Epithelial cell of esophagus (primary cell): ENCODE measurements at regions not wholly inside any gene's neighbourhood (a gene's known extent, or its start where the extent isn't known, plus 50 kb on each side); places are given as distances from the start of the nearest gene placed in this dataset.
A peak's percentile ranks its signal among the peaks of the same experiment; 100 is the strongest.

ENCODE experiments used
- DNase-seq: peaks from one replicate; pipeline ENCODE4 v3.0.0; 2010; ENCODE audit warnings: low read depth
- H3K4me3 ChIP-seq: 2 replicates; pipeline ENCODE4 v1.5.1; 2011; ENCODE audit warnings: mild to moderate bottlenecking, low read length, control low read depth
- TF ChIP-seq, protein P1 (sequence below): IDR thresholded peaks from 2 replicates; pipeline ENCODE4 v1.5.1; 2011; ENCODE audit warnings: low read depth, mild to moderate bottlenecking, low read length, control low read depth, inconsistent platforms; ENCODE audit not compliant: insufficient read depth; ENCODE audit errors: missing control alignments

DNA sequence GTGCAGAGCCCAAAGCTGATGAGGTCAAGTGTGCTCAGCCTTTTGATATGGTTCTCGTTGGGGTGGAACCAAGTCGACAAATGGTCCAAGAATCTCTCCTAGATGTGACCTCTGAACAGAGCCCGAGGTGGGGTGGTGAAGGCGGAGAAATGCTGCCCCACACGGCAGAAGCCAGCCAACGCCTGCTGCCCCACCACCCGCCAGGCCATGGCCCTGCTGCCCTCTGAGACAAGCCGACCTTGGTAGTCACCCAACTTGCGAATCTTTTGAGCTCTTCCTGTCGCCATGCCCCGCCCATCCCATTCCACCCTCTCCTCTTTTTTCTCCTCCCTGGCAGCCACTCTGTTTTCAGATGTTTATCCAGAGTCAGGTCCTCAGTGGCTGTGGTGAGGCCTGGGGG is 91.5 kb upstream of the EGFLAM start:
- no peak overlapping the region for H3K4me3 ChIP-seq
- TF ChIP-seq, protein P1, sequence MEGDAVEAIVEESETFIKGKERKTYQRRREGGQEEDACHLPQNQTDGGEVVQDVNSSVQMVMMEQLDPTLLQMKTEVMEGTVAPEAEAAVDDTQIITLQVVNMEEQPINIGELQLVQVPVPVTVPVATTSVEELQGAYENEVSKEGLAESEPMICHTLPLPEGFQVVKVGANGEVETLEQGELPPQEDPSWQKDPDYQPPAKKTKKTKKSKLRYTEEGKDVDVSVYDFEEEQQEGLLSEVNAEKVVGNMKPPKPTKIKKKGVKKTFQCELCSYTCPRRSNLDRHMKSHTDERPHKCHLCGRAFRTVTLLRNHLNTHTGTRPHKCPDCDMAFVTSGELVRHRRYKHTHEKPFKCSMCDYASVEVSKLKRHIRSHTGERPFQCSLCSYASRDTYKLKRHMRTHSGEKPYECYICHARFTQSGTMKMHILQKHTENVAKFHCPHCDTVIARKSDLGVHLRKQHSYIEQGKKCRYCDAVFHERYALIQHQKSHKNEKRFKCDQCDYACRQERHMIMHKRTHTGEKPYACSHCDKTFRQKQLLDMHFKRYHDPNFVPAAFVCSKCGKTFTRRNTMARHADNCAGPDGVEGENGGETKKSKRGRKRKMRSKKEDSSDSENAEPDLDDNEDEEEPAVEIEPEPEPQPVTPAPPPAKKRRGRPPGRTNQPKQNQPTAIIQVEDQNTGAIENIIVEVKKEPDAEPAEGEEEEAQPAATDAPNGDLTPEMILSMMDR, result no peak
- DNase-seq, result no peak

DNA sequence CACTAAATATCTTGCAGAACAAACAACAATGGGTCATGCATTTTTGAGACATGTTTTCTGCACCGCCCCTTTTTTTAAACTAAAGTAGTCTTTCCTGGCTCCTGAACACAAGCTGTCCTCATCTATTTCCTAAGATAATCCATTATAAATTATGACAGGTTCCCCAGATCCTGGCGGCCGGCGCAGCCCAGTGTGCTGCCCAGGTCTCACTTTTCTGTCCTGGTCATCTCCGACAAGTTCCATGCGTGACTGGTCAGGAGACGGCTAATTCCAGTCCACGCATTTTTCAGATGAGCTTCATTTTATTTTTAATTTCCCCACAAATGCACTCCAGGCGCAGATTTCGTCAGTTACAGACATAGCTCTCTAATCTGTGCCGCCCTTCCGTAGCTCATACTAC is 92.9 kb upstream of the EGFLAM start:
- no peak for DNase-seq
- no peak overlapping the region for H3K4me3 ChIP-seq
- TF ChIP-seq, protein P1, result no peak

DNA sequence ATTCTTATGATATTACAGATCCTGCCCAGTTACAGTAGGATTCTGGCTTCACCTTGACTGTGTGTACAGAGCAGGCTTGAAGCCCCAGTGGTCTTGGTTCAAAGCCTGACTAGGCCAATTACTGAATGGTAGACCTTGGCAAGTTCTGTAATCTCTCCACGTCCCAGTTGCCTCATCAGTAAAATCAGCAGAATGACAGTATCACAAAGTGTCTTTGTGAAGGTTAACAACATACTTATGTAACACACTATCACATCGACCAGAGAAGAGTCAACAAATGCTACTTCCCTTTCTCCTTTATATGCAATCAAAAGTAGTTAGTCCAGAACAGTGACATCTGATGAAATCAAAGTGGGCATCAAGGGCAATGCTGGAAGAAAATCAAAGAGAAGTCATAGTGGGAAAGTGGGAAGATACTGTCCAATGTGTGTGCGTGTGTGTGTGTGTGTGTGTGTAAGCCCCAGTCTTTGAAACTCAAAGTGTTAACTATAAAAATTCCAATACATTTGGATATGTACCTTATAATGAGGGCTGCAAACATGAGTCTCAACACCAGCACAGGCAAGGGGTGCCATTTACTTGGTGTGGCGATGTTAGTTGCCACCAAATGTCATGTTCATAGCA is 93.5 kb upstream of the EGFLAM start:
- TF ChIP-seq, protein P1, result no peak
- H3K4me3 ChIP-seq, result no peak overlapping the region
- DNase-seq, result no peak

DNA sequence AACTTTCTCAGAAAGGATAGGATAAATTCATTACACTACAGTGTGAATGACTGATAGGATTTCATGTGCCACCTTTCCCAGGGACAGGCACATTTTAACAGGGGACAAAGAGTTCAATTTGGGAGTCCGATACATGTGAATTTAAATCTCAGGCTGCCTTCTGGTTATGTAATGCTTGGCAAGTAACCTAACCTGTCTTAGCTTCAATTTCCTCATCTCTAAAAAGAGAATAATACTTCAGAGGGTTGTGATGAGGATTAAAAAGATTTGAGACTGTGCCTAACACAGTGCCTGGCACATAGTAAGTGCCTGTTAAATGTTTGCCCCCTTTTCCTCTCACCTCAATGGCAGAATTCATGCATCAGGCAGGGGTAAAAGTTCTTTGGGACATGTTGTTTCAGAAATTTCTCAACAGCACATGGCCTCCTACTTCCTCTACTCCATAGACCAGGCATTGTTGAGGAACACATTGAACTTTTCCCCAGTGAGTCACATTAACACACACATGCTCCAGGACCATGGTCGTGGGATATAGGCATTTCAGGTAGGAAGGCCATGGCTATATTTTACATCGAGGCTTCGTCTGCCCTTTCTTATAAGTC is 94.6 kb upstream of the EGFLAM start:
- TF ChIP-seq, protein P1, result no peak
- H3K4me3 ChIP-seq, result no peak overlapping the region
- DNase-seq, result no peak

DNA sequence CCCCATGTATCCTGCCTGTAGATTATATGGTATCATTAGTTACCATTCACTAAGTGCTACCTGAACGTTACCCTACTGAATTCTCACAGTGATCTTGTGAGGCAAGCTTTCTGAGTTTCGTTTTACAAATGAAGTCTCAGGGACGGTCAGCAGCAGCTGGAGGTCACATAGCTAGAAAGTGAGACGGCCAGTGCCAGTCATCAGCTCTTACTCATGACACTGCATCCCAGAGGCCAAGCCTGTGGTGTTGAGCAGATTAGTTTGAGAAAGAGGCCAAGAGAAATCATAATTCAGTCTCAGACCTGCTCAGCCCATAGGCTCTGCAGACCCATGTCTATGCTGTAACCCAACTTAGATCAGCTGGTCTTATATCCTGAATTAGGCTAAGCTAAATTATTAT is 95.7 kb upstream of the EGFLAM start:
- DNase-seq, result no peak
- no peak overlapping the region for H3K4me3 ChIP-seq
- TF ChIP-seq, protein P1, result no peak

DNA sequence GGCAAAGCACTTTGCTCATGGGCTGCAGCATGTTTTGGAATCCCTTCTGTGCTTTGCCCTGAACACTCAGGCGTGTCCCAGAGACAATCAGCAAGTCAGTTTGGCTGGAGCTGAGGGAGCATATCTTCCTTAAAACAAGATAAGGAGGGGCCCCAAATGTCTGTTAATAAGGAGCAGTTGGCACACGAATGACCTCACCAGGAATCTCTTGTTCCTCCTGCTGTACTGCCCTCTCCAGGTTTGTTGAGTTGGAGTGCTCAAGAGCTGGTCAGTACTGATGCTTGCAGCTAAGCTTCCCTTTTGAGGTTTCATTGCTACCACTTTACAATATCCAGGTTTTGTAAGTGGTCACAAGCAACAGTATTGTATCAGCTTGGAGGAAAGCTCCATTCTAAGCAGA is 101.3 kb upstream of the EGFLAM start:
- TF ChIP-seq, protein P1, result no peak
- DNase-seq, result peak; percentile 4
- no peak overlapping the region for H3K4me3 ChIP-seq

DNA sequence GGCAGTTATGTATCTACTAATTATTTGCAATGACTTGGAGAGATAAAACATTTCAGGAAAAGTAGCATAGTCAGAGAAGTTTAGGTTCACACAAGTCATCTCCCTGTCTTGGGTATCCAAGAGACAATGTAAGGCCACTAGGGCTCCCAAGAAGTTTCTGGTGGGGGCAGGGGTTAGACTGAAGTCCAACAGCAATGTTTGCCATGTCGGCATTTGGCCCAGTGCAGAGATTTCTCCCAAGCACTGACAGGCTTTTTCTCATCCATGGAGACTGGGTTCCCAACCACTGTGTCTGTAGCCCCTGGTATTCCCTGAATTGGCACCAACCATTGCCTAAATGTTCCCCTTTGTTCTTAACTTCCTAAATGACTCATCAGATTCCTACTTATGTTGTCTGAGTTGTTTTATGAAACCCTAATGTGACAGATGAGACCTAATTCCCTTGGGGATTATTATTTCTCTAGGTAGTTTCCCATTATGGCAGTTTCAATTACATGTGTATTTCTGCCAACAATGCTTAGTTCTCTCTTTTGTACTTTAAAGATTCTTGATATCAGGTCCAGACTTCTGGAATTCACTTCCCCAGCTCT is 103.6 kb upstream of the EGFLAM start:
- TF ChIP-seq, protein P1, result no peak
- no peak for DNase-seq
- no peak overlapping the region for H3K4me3 ChIP-seq
